ENCODE measurements at regions not wholly inside any gene's neighbourhood (a gene's known extent, or its start where the extent isn't known, plus 50 kb on each side); places are given as distances from the start of the nearest gene placed in this dataset.

- no peak for DNase-seq (ENCODE audit: low spot score)
These were observed 143.1 kb downstream of the QRSL1 start for GRCh38 chr6:106772270-106773142.

GRCh38 chr6:106771822-106772221 is 142.4 kb downstream of the QRSL1 start:
- DNase-seq (ENCODE audit: low spot score), result no peak

GRCh38 chr6:106770663-106771062 is 141.3 kb downstream of the QRSL1 start:
- no peak for DNase-seq (ENCODE audit: low spot score)

- no peak for DNase-seq (ENCODE audit: low spot score)
These were observed 140.7 kb downstream of the QRSL1 start for GRCh38 chr6:106770081-106770480.

GRCh38 chr6:106767271-106767670 is 137.9 kb downstream of the QRSL1 start:
- DNase-seq (ENCODE audit: low spot score), result no peak

GRCh38 chr6:106766201-106766600 is 136.8 kb downstream of the QRSL1 start:
- DNase-seq (ENCODE audit: low spot score), result no peak

GRCh38 chr6:106765496-106765895 is 136.1 kb downstream of the QRSL1 start:
- no peak for DNase-seq (ENCODE audit: low spot score)

- DNase-seq (ENCODE audit: low spot score), result no peak
These were observed 135.1 kb downstream of the QRSL1 start for GRCh38 chr6:106764353-106764980.

- DNase-seq (ENCODE audit: low spot score), result no peak
These were observed 134.0 kb downstream of the QRSL1 start for GRCh38 chr6:106763361-106763760.

GRCh38 chr6:106761160-106761559 is 131.8 kb downstream of the QRSL1 start:
- no peak for DNase-seq (ENCODE audit: low spot score)

GRCh38 chr6:106759112-106759511 is 129.7 kb downstream of the QRSL1 start:
- no peak for DNase-seq (ENCODE audit: low spot score)

- DNase-seq (ENCODE audit: low spot score), result no peak
These were observed 128.5 kb downstream of the QRSL1 start for GRCh38 chr6:106757722-106758467.

GRCh38 chr6:106757267-106757666 is 127.9 kb downstream of the QRSL1 start:
- DNase-seq (ENCODE audit: low spot score), result no peak

- no peak for DNase-seq (ENCODE audit: low spot score)
These were observed 124.8 kb downstream of the QRSL1 start for GRCh38 chr6:106754215-106754614.

- DNase-seq (ENCODE audit: low spot score), result no peak
These were observed 123.3 kb downstream of the QRSL1 start for GRCh38 chr6:106752641-106753040.

- no peak for DNase-seq (ENCODE audit: low spot score)
These were observed 122.3 kb downstream of the QRSL1 start for GRCh38 chr6:106751501-106752252.

GRCh38 chr6:106750946-106751345 is 121.6 kb downstream of the QRSL1 start:
- no peak for DNase-seq (ENCODE audit: low spot score)

GRCh38 chr6:106750142-106750918 is 121.0 kb downstream of the QRSL1 start:
- DNase-seq (ENCODE audit: low spot score), result no peak

- DNase-seq (ENCODE audit: low spot score), result no peak
These were observed 120.2 kb downstream of the QRSL1 start for GRCh38 chr6:106749609-106750008.

GRCh38 chr6:106748547-106749207 is 119.3 kb downstream of the QRSL1 start:
- DNase-seq (ENCODE audit: low spot score), result no peak

Data from SK-N-DZ (cell line).